Neural cell (in vitro differentiated cells): ENCODE measurements at regions not wholly inside any gene's neighbourhood (a gene's known extent, or its start where the extent isn't known, plus 50 kb on each side); places are given as distances from the start of the nearest gene placed in this dataset.

ENCODE experiments used
- H2AFZ ChIP-seq: fragments of 200-600, 300-800 bp; sonication (generic), shearing (Covaris generic); 2 replicates; pipeline ENCODE4 v1.6.0; 2014; ENCODE audit warnings: low read depth, mild to moderate bottlenecking, antibody characterized with exemption, low read length, moderate library complexity
- H3F3A ChIP-seq: fragments of 200-600 bp; shearing (Covaris generic); 2 replicates; pipeline ENCODE4 v1.6.1; 2016; ENCODE audit warnings: mild to moderate bottlenecking, moderate library complexity, mixed read lengths, antibody characterized with exemption, low read length; ENCODE audit not compliant: insufficient read depth, poor library complexity, severe bottlenecking
- H3K27ac ChIP-seq: fragments of 200-600, 300-800 bp; sonication (generic), shearing (Covaris generic); 2 replicates; pipeline ENCODE4 v1.5.1; 2014; ENCODE audit warnings: mild to moderate bottlenecking, low read length, moderate library complexity
- H3K27me3 ChIP-seq: fragments of 300-800, 200-600 bp; sonication (generic), shearing (Covaris generic); 2 replicates; pipeline ENCODE4 v1.6.0; 2014; ENCODE audit warnings: mild to moderate bottlenecking, low read depth, low read length, moderate library complexity; ENCODE audit not compliant: insufficient read depth
- H3K36me3 ChIP-seq: fragments of 300-800, 200-600 bp; sonication (generic), shearing (Covaris generic); 2 replicates; pipeline ENCODE4 v1.5.1; 2014; ENCODE audit warnings: mild to moderate bottlenecking, antibody characterized with exemption, low read length, moderate library complexity; ENCODE audit not compliant: insufficient read depth
- H3K4me2 ChIP-seq: fragments of 300-800, 200-600 bp; sonication (generic), shearing (Covaris generic); 2 replicates; pipeline ENCODE4 v1.6.0; 2014; ENCODE audit warnings: mild to moderate bottlenecking, low read length
- H3K4me3 ChIP-seq: fragments of 300-800, 200-600 bp; sonication (generic), shearing (Covaris generic); 2 replicates; pipeline ENCODE4 v1.5.1; 2014; ENCODE audit warnings: mild to moderate bottlenecking, low read length, moderate library complexity
- H3K79me2 ChIP-seq: fragments of 200-600 bp; shearing (Covaris generic); replicated peaks from 2 replicates; pipeline ENCODE4 v1.6.0; 2014; ENCODE audit warnings: mild to moderate bottlenecking, low read length, moderate library complexity; ENCODE audit not compliant: insufficient read depth
- H3K9ac ChIP-seq: fragments of 300-800, 200-600 bp; sonication (generic), shearing (Covaris generic); 2 replicates; pipeline ENCODE4 v1.6.1; 2016; ENCODE audit warnings: mild to moderate bottlenecking, low read length, mixed read lengths
- H3K9me2 ChIP-seq: fragments of 200-600 bp; shearing (Covaris generic); 2 replicates; pipeline ENCODE4 v1.6.1; 2016; ENCODE audit warnings: mild to moderate bottlenecking, low read length, mixed read lengths; ENCODE audit not compliant: insufficient read depth
- H3K9me3 ChIP-seq: fragments of 200-600, 300-800 bp; sonication (generic), shearing (Covaris generic); 2 replicates; pipeline ENCODE4 v1.6.1; 2016; ENCODE audit warnings: mild to moderate bottlenecking, mixed run types, low read length, moderate library complexity, mixed read lengths
- H4K20me1 ChIP-seq: fragments of 200-600 bp; shearing (Covaris generic); 2 replicates; pipeline ENCODE4 v1.6.1; 2016; ENCODE audit warnings: mild to moderate bottlenecking, mixed run types; ENCODE audit not compliant: insufficient read depth
- EP300 ChIP-seq: fragments of 450-650 bp; conservative IDR thresholded peaks from 2 replicates; pipeline ENCODE4 v1.6.1; 2014; ENCODE audit warnings: antibody characterized with exemption, mild to moderate bottlenecking, moderate library complexity; ENCODE audit not compliant: poor library complexity, severe bottlenecking
- EZH2 ChIP-seq: fragments of 200-600, 300-800 bp; shearing (Covaris generic), sonication (generic); IDR thresholded peaks from 2 replicates; pipeline ENCODE4 v1.6.1; 2014; ENCODE audit warnings: antibody characterized with exemption, low read length, borderline replicate concordance, mild to moderate bottlenecking; ENCODE audit not compliant: insufficient read depth, poor library complexity, severe bottlenecking
- MXI1 ChIP-seq: fragments of 450-650 bp; conservative IDR thresholded peaks from 2 replicates; pipeline ENCODE4 v1.6.1; 2014; ENCODE audit warnings: antibody characterized with exemption, mild to moderate bottlenecking; ENCODE audit not compliant: poor library complexity, severe bottlenecking
- POLR2AphosphoS5 ChIP-seq: IDR thresholded peaks from 2 replicates; pipeline ENCODE4 v1.6.1; 2012
- RAD21 ChIP-seq: fragments of 450-650 bp; conservative IDR thresholded peaks from 2 replicates; pipeline ENCODE4 v1.6.1; 2014; ENCODE audit warnings: antibody characterized with exemption, mild to moderate bottlenecking, moderate library complexity
- SMC3 ChIP-seq: fragments of 450-650 bp; conservative IDR thresholded peaks from 2 replicates; pipeline ENCODE4 v1.6.1; 2014; ENCODE audit warnings: antibody characterized with exemption, mild to moderate bottlenecking, moderate library complexity; ENCODE audit not compliant: poor library complexity
- TAF1 ChIP-seq: IDR thresholded peaks from 2 replicates; pipeline ENCODE4 v1.6.1; 2012; ENCODE audit warnings: low read depth
- TF ChIP-seq, protein P1 (sequence below): IDR thresholded peaks from 2 replicates; pipeline ENCODE4 v1.6.1; 2012; ENCODE audit warnings: borderline replicate concordance
- TF ChIP-seq, protein P2 (sequence below): fragments of 450-650 bp; IDR thresholded peaks from 2 replicates; pipeline ENCODE4 v1.5.1; 2014; ENCODE audit warnings: antibody characterized with exemption, mild to moderate bottlenecking, moderate library complexity; ENCODE audit not compliant: poor library complexity, severe bottlenecking

DNA sequence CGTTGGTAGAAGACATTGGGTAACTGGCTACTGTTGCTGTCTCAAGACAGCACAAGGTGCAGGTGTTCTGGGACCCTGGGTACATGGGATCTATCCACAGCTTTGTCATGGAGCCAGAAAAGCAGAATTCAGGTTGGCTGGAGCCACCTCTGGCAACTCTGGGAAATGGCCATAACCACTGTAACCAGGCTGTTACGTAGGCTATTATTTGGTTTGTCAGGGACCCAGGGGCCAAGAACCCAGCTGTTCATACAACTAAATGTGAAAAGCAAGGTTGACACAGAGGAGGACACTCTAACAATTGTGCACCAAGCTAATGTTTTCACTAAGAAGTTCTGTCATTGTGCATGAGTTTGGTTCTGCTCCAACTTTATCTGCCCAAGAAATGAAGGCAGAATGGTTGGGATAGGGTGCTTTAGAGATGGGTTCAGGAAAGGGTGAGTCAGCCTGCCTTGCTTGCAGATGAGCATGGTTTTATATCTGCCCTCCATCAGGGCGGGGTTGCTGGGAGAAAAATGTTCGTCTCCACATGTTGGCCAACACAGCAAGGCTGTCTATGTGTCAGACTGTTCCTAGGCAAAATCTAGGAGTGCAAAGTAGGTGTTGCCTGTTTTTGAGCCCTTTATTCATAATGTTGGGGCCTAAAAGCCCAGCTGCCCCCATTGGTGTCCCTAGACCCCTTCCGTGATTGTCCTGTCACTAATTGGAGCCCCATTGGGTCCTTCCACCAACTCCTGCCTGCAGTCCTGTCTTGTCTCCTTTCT, 131.3 kb upstream of the DAP start:
- H3F3A ChIP-seq, result no peaks in the 10 kb centered on the region
- no peak overlapping the region for H2AFZ ChIP-seq
- no peaks in the 10 kb centered on the region for H3K9me2 ChIP-seq
- H3K4me2 ChIP-seq, result no peak overlapping the region
- H3K27ac ChIP-seq, result no peak overlapping the region
- H4K20me1 ChIP-seq, result no peaks in the 10 kb centered on the region
- H3K27me3 ChIP-seq, result no peaks in the 10 kb centered on the region
- peaks cover 4% of the 10 kb centered on the region for H3K9me3 ChIP-seq
- no peaks in the 10 kb centered on the region for H3K79me2 ChIP-seq
- H3K36me3 ChIP-seq, result no peaks in the 10 kb centered on the region
- no peak overlapping the region for H3K4me3 ChIP-seq
- H3K9ac ChIP-seq, result no peak overlapping the region
- TF ChIP-seq, protein P1, sequence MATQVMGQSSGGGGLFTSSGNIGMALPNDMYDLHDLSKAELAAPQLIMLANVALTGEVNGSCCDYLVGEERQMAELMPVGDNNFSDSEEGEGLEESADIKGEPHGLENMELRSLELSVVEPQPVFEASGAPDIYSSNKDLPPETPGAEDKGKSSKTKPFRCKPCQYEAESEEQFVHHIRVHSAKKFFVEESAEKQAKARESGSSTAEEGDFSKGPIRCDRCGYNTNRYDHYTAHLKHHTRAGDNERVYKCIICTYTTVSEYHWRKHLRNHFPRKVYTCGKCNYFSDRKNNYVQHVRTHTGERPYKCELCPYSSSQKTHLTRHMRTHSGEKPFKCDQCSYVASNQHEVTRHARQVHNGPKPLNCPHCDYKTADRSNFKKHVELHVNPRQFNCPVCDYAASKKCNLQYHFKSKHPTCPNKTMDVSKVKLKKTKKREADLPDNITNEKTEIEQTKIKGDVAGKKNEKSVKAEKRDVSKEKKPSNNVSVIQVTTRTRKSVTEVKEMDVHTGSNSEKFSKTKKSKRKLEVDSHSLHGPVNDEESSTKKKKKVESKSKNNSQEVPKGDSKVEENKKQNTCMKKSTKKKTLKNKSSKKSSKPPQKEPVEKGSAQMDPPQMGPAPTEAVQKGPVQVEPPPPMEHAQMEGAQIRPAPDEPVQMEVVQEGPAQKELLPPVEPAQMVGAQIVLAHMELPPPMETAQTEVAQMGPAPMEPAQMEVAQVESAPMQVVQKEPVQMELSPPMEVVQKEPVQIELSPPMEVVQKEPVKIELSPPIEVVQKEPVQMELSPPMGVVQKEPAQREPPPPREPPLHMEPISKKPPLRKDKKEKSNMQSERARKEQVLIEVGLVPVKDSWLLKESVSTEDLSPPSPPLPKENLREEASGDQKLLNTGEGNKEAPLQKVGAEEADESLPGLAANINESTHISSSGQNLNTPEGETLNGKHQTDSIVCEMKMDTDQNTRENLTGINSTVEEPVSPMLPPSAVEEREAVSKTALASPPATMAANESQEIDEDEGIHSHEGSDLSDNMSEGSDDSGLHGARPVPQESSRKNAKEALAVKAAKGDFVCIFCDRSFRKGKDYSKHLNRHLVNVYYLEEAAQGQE, result no peak
- TF ChIP-seq POLR2AphosphoS5 (no peak), RAD21 (no peak), SMC3 (no peak), EP300 (no peak), MXI1 (no peak), TAF1 (no peak), EZH2 (no peak)
- TF ChIP-seq, protein P2, sequence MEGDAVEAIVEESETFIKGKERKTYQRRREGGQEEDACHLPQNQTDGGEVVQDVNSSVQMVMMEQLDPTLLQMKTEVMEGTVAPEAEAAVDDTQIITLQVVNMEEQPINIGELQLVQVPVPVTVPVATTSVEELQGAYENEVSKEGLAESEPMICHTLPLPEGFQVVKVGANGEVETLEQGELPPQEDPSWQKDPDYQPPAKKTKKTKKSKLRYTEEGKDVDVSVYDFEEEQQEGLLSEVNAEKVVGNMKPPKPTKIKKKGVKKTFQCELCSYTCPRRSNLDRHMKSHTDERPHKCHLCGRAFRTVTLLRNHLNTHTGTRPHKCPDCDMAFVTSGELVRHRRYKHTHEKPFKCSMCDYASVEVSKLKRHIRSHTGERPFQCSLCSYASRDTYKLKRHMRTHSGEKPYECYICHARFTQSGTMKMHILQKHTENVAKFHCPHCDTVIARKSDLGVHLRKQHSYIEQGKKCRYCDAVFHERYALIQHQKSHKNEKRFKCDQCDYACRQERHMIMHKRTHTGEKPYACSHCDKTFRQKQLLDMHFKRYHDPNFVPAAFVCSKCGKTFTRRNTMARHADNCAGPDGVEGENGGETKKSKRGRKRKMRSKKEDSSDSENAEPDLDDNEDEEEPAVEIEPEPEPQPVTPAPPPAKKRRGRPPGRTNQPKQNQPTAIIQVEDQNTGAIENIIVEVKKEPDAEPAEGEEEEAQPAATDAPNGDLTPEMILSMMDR, result no peak

DNA sequence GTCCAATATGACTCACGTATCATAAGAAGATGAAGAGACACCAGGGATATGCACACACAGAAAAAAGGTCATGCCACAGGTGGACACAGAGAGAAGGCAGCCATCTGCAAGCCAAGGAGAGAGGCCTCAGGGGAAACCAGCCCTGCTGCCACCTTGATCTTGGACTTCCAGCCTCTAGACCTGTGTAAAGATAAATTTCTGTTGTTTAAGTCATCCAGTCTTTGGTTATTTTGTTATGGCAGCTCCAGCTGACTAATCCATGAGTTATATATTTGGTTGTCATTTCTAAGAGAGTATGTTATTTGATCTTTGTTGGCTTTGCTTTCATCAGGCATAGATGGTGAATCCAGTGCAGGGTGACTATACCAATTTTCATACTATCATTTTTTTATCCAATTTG, 130.2 kb upstream of the DAP start:
- no peak overlapping the region for H3K9ac ChIP-seq
- no peak overlapping the region for H3K27ac ChIP-seq
- H3K4me2 ChIP-seq, result no peak overlapping the region
- no peaks in the 10 kb centered on the region for H3K9me2 ChIP-seq
- no peaks in the 10 kb centered on the region for H3K36me3 ChIP-seq
- H3K9me3 ChIP-seq, result peaks cover 4% of the 10 kb centered on the region
- H3K27me3 ChIP-seq, result no peaks in the 10 kb centered on the region
- H3K4me3 ChIP-seq, result no peak overlapping the region
- no peaks in the 10 kb centered on the region for H3F3A ChIP-seq
- TF ChIP-seq, protein P2, result no peak
- TF ChIP-seq MXI1, result no peak
- TF ChIP-seq TAF1, result no peak
- TF ChIP-seq POLR2AphosphoS5, result no peak
- no peak for TF ChIP-seq EP300
- TF ChIP-seq RAD21, result no peak
- TF ChIP-seq, protein P1, result no peak
- TF ChIP-seq EZH2, result no peak
- no peak for TF ChIP-seq SMC3
- H2AFZ ChIP-seq, result no peak overlapping the region
- H3K79me2 ChIP-seq, result no peaks in the 10 kb centered on the region
- H4K20me1 ChIP-seq, result no peaks in the 10 kb centered on the region
